COLO668 (cell line): ENCODE measurements at regions not wholly inside any gene's neighbourhood (a gene's known extent, or its start where the extent isn't known, plus 50 kb on each side); places are given as distances from the start of the nearest gene placed in this dataset.

Experiments
- DNase-seq: peaks from one replicate; lab custom pipeline; 2025; ENCODE audit not compliant: unreplicated experiment; lab: John Stamatoyannopoulos, UW

- DNase-seq = no peak
These were observed 350.1 kb downstream of the CBLN2 start for GRCh38 chr18:72194072-72194471.

- DNase-seq = no peak
These were observed 356.2 kb downstream of the CBLN2 start for GRCh38 chr18:72187956-72188355.

GRCh38 chr18:72181241-72181764 lies 362.8 kb downstream of the CBLN2 start:
- no peak for DNase-seq

GRCh38 chr18:72180689-72181088 lies 363.5 kb downstream of the CBLN2 start:
- no peak for DNase-seq

DNA sequence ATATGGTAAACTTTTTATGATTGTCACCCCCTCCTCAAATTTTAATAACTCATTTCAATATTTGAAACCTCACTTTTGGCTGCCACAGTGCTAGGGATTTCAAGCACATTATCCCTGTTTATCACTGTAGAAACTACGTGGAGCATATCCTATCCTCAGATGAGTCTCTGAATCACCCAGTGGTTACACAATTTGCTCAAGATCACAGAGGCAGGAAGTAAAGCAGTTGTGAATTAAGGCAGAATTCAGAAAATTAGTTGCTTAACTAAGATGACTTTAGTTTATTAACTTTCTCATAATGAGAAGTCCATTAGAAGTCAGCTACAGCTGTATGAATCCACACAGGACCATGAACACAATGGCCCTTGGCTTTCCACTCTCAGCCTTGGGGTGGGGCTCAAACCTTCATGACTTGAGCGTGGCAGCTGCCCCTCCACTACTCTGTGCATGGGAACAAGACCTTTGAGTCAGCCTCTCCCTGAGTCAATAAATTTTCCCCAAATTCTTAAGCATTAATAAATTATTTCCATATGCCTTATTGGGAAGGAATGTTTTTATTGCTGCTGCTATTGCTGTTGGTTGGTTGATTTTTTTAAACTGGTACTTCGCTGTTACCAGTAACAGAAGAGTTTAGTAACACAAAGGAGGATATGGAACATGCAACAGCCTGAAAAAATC lies 369.0 kb downstream of the CBLN2 start:
- no peak for DNase-seq

DNA sequence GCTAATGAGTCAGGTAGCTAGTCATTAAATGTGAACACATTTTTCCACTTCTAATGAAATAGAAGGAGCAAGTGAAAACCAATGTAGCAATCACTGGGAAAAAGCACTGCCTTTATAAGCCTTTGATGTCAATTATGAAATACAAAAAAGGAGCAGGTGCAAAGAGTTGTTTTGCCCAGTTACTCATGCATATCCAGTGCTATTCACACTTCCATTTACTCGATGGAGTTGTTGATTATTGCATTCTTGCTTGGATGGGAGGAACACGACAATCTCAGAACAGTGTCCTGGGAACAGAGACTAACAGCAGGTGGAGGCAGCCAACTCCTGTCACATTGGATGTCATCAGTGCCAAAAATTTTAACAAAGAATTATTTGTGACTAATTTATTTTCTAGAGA lies 372.5 kb downstream of the CBLN2 start:
- peak; percentile 33 for DNase-seq

GRCh38 chr18:72161691-72162090 lies 382.5 kb downstream of the CBLN2 start:
- no peak for DNase-seq

DNA sequence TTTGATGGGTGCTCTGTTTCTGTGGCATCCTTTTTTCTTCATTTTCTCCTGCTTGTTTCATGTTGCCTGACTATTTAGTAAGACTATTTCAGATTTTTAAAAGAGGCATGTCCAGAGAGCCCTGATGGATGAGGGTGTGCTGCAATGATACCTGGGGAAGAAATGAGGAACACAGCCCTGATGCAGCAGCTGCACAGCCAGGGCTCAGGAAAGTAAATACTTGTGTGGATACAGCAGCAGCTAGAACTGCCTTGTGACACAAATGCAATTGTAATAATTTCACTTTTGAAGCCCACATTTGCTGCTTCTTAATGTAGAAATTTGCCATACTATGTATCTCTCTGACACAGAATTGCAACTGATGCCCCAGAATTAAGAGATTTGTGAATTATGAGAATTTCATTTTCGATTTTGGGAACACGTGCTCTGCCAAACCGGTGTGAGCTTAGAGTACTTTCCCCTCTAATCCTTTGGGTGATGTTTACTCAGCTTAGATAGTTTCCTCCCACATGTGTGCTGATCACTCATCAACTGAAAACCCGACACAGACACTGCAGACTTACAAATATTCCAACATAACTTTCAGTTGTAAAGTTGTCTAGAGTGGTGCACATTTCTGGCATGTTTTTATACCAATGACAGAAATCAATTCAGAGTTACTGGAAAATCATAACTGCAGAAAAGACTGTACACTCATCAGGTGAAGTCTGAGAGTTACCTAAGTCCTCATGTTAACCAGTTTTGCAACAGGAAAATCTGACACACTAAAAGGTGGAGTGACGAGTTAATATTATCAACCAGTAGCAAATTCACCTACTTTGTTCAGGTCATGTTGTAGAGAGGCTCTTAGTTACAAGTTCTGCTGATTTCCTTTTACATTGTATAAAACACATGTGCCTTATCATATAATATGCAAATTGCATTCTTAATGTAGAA lies 383.4 kb downstream of the CBLN2 start:
- peak; percentile 65 for DNase-seq

DNA sequence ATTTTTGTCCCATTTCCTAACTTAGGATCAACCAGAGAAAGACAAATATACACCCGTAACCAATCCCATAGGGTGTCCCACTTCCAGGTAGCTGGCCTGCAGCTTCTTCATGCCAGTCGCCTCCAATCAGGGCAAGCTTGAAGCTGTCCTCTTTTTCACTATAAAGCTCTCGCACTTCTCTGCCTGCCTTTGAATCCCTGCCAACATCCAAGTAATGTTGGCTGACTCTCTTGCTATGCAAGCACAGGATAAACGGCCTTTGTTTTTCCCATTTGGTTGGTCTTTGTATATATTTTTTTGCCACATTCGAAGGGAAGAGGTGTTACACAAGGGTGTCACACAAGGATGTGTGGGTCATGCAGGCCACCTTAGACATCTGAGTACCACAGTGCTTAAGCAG lies 388.8 kb downstream of the CBLN2 start:
- no peak for DNase-seq

- DNase-seq = no peak
These were observed 389.2 kb downstream of the CBLN2 start for GRCh38 chr18:72154926-72155325.

- DNase-seq = no peak
These were observed 391.2 kb downstream of the CBLN2 start for GRCh38 chr18:72152935-72153334.

GRCh38 chr18:72147830-72148229 lies 396.3 kb downstream of the CBLN2 start:
- DNase-seq = no peak

- DNase-seq = no peak
These were observed 404.1 kb downstream of the CBLN2 start for GRCh38 chr18:72140007-72140406.

GRCh38 chr18:72128649-72129048 lies 415.5 kb downstream of the CBLN2 start:
- no peak for DNase-seq

DNA sequence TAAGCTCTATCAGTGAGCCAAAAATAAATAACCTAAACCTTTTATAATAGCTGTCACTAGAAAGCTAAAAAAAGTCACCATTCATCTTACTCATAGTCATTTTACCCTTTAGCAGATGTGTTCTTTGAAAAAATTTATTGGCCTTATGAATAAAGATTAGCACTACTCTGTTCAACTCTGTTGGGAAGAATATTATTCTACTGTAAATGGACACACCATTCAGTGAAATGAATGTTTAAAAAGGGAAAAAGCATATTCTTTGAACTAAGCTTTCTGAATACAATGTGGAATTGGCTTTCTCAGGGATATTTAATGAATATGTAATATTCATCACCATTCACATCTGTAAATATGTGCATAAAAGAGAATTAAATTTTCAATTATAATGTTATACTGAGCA lies 422.0 kb downstream of the CBLN2 start:
- no peak for DNase-seq

DNA sequence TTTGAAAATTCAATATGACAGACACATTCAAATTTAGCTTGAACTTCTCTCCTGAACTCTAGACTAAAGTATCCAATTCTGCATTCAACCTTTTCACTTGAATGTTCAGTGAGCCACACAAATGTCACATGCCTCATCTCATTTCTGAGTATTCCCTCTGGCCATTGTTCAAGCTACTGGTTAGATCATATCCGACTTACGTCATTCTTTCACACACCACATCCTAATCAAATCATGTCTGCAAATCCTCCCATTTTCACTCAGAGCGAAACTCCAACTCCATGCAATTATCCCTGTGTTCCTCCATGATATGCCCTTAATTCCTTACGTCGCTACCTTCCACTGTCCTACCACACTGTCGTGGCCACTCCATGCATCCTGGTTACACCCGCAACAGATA lies 425.1 kb downstream of the CBLN2 start:
- DNase-seq = no peak

DNA sequence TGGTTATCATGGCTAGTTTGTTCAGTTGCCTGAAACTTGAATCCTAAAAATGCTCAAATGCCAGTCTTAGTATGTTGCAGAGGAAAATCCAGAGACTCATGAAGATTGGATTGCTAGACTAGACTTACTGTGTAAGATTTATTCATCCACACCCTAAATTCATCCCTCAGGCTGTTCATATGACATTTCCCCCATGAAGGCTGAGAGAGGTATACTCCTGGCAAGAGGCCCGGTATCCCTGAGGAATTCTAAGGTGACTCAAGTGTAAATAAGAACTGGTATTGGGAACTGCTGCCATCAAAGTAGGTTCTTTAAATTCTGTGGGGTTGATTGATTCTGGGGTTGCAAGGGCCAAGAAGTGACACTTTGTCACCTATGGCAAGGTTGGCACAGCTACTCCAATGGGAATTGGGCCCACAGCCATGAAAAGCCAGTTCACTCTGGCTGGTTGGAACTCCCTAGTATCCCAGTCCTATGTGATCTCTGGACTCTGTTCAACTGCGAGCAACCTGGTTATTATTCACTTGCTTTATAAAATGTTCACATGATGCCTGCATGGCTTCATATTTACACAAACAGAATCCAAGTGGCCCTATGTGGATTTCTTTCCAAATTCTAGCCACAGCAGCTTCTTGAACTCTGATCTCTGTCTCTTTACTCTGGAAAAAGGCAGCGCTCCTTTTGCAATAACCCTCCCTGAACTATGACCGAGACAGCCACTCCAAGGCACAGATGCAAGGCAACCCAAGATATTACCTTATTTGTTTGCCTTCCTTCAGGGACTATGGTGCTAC lies 429.1 kb downstream of the CBLN2 start:
- DNase-seq = no peak

GRCh38 chr18:72107647-72108383 lies 436.3 kb downstream of the CBLN2 start:
- peak; percentile 33 for DNase-seq

- DNase-seq = no peak
These were observed 439.3 kb downstream of the CBLN2 start for GRCh38 chr18:72104851-72105250.

- DNase-seq = no peak
These were observed 441.7 kb downstream of the CBLN2 start for GRCh38 chr18:72102412-72102811.
